Epithelial cell of prostate (primary cell): ENCODE measurements at regions not wholly inside any gene's neighbourhood (a gene's known extent, or its start where the extent isn't known, plus 50 kb on each side); places are given as distances from the start of the nearest gene placed in this dataset.
"Not testable (repeated sequence)": the region's sequence is repeated elsewhere in the genome, so short reads cannot be mapped to it uniquely, and the experiment has no call there.

Experiments used
- DNase-seq: peaks from one replicate; pipeline ENCODE4 v3.0.0-alpha.2; 2011; ENCODE audit warnings: low read depth, low spot score
- H3K27ac ChIP-seq: fragments of 450-650 bp; 2 replicates; pipeline ENCODE4 v1.5.1; 2017; ENCODE audit warnings: mild to moderate bottlenecking

DNA sequence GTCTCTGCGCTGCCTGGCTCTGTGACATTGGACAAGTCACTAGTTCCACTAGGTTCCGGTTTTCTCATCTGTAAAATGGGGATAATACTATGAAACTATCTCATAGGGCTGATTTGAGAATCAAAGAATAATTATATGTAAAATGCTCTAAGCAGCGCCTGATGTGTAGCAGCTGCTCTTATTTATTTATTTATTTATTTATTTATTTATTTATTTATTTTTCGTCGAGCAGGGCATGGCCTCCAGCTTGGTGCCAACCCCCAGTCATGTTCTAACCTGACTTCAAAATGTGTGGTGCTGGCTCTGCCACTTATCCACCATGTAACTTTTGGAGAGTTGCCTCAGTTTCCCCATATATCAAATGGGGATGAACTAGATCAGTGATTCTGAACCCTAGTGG, 93.5 kb upstream of the GSC start:
- H3K27ac ChIP-seq = no peak overlapping the region
- no peak for DNase-seq

- DNase-seq = no peak
- no peak overlapping the region for H3K27ac ChIP-seq
These were observed 88.0 kb upstream of the GSC start for GRCh38 chr14:94857950-94858349.

- no peak for DNase-seq
- no peak overlapping the region for H3K27ac ChIP-seq
These were observed 84.0 kb upstream of the GSC start for GRCh38 chr14:94853920-94854319.

DNA sequence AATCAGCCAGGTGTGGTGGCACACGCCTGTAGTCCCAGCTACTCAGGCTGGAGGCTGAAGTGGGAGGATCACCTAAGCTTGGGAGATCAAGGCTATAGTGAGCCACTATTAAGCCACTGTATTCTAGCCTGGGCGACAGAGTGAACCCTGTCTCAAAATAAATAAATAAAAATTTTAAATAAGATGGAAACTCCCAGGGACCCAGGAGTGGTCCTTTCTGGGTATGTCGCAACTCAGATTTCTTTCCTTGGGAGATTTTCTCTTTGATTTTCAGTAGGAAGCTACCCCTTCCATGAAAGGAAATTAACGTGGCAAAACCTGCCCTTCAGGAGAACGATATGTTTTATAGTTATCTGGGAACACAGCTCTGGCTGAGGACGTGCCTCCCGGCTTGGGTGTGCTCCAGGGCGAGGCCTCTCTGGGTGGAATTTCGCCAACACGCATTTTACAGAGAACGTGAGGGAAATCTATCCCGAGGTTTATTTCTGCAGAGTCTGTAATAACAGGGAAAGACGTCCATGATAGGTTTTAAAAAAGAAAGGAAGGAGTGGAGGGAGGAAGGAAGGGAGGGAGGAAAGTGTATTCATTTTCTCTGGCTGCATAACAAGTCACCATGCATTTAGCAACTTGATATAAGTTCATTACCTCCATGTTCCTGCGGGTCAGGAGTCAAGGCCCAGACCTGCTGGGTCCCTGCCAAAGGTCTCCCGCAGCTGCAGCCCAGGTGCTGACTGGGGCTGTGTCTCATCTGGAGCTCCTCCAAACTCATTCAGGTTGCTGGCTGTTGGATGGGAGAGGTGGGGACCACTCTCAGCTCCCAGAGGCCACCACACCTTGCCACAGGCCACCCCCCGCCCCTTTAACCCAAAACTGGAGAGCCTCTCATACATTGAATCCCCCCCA, 80.6 kb upstream of the GSC start:
- H3K27ac ChIP-seq = no peak overlapping the region
- DNase-seq = no peak

GRCh38 chr14:94844593-94845152, 74.8 kb upstream of the GSC start:
- DNase-seq = no peak

GRCh38 chr14:94840467-94840866, 70.6 kb upstream of the GSC start:
- H3K27ac ChIP-seq = no peak overlapping the region
- DNase-seq = no peak

More at GRCh38 chr14:94844593-94845152, 74.8 kb upstream of the GSC start:
- H3K27ac ChIP-seq = no peak overlapping the region

- no peak for DNase-seq
These were observed 69.4 kb upstream of the GSC start for GRCh38 chr14:94839348-94839747.

DNA sequence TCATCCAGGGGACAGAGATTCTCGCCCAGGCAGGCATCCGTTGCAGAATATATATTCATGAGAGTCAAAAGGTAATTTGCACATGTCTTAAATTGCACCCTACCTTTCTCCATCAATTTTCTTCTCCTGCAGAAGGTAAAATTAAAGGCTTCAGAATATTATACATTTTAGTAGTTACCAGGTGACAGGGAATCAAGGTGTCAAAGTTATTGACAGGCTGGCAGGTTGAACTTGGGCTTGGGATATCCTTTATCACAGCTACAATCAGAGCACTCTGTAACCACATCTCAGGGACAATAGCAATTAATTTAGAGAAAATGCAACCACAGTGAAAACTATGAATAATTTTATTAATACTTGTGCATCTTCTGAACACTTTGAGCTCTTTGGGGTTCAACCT, 66.9 kb upstream of the GSC start:
- DNase-seq = no peak
- no peak overlapping the region for H3K27ac ChIP-seq

More at GRCh38 chr14:94839348-94839747, 69.4 kb upstream of the GSC start:
- H3K27ac ChIP-seq = no peak overlapping the region

- DNase-seq = no peak
- no peak overlapping the region for H3K27ac ChIP-seq
These were observed 63.7 kb upstream of the GSC start for GRCh38 chr14:94833633-94834032.

DNA sequence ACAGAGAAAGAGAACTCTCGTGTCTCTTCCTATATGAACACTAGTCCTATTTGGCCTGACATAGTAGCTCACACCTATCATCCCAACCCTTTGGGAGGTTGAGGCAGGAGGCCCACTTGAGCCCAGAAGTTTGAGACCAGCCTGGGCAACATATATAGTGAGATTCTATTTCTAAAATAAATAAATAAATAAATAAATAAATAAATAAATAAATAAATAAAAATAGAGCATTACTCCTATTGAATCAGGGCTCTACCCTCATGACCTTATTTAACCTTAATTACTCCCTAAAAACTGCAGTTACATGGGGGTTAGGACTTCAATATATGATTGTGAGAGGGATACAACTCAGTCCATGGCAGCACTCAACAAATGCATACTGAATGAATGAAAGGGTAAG, 61.2 kb upstream of the GSC start:
- DNase-seq = no peak

DNA sequence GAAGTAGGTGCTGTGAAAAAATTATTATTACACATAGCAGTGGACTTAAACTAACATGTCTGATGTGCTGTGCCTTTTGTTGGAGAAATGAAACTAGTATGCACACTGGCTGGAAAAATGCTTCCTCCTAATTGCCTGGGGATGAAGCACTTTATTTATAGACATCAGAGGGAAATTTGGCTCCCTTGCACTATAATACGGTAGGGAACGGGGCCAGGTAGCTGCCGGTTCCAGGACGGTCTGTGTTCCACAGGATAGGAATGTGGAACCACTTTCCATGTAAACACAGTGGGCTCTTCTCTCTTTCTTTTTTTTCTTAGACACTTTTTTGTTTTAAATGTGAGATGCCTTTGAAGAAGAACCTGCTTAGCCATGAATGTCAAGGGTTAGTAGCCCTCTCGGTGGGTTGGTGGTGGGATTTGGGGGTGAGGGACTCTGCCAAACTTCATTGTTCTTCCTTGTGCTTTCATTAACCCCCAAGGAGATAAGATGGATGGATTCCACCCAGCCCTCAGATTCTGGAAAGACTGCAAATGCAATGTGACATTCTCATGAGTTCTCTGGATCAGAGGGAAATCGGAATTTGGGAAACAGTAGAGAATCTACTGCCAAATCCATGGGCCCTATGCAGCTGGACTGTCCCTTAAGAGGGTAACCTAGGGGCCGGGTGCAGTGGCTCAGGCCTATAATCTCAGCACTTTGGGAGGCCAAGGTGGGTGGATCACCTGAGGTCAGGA, 58.0 kb upstream of the GSC start:
- no peak for DNase-seq

More for the DNA sequence above, 61.2 kb upstream of the GSC start:
- H3K27ac ChIP-seq = no peak overlapping the region

DNA sequence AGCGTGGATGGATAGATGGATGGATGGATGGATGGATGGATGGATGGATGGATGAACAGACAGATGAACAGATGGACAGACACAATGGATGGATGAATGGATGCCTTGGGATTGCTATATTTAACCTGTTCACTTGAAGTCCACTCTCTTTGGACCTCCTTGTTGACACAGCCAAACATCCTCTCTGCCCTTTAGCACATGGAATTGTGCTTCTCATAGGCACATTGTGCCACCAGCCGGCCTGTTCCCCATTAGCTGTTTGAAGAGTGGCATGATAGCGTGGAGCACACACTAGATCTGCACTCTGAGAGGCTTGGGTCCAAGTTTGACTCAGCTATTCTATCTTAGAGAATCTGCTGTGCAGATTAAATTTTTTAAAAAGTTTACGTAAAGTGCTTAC, 56.9 kb upstream of the GSC start:
- DNase-seq = no peak
- H3K27ac ChIP-seq = no peak overlapping the region

More for the DNA sequence above, 58.0 kb upstream of the GSC start:
- no peak overlapping the region for H3K27ac ChIP-seq

DNA sequence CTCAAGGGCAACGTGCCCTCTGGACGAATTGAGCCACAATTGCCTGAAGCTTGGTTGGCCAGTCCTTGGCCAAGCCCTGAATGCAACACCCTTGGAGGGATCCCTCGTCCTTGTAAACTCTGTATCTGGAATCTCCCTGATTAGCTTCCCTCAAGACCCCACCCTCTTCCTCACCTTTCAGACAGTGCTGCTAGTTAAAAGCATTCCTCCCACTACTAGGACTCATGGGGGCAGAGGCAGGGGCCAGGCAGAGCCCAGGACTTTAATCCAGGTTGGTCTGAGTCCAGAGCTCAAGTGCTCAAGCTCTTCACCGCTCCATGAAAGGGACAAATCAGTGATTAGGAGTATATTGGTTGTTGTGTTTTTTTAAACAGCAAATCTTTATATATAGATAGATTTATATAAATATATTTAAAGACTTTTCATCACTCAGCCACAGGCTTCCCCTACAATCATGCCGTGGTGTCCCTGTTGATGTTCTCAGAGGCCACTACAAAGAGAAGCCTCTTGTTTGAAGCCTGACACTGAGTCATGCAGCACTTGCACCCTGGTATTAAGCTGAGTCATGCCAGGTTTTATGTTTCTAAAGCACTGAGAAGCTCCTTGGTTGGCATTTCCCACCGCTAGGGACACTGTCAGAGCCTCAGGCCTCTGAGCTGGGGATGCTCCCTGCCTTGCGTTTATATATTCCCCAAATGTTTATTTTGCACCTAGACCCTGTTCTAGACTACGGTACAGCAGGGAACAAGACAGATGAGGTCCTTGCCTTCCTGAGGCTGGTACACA, 53.8 kb upstream of the GSC start:
- H3K27ac ChIP-seq = no peak overlapping the region
- DNase-seq = peak; percentile 6

DNA sequence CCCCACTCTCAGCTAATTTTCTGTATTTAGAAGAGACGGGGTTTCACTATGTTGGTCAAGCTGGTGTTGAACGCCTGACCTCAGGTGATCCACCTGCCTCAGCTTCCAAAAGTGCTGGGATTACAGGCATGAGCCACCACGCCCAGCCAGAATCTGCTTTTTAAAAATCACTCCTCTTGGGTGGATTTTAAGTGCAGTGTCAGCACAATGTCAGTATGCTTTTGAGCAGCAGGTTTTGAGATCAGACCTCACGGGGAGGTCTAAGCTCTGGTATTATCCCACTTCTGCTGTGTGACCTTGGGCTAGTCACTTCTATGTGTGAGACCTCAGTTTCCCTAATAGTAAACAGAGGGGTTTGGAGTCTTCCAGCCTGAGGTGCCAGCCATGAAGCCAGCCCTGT, 51.8 kb upstream of the GSC start:
- H3K27ac ChIP-seq = no peak overlapping the region
- no peak for DNase-seq

DNA sequence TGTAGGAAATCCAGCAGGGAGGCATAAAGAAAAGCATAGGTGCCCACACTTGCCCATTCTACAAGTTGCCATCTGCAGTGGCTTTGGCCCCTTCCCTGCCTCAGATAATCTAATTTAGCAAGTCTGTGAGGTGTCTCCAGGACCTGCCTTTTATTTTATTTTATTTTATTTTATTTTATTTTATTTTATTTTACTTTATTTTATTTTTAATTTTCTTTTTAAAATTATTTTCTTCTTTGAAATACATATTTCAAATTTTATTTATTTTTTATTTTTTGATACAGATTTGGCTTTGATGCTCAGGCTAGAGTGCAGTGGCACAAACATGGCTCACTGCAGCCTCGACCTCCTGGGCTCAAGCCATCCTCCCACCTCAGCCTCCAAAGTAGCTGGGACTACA, 51.0 kb upstream of the GSC start:
- not testable (repeated sequence) for H3K27ac ChIP-seq, DNase-seq
